SH-SY5Y (cell line): ENCODE measurements at regions not wholly inside any gene's neighbourhood (a gene's known extent, or its start where the extent isn't known, plus 50 kb on each side); places are given as distances from the start of the nearest gene placed in this dataset.

ENCODE experiments used
- GATA2 ChIP-seq: IDR thresholded peaks from 2 replicates; pipeline ENCODE4 v1.6.1; 2011; ENCODE audit warnings: mild to moderate bottlenecking, low read depth, low read length
- GATA3 ChIP-seq: IDR thresholded peaks from 2 replicates; pipeline ENCODE4 v1.6.1; 2011; ENCODE audit warnings: low read depth, mild to moderate bottlenecking, low read length, moderate library complexity

DNA sequence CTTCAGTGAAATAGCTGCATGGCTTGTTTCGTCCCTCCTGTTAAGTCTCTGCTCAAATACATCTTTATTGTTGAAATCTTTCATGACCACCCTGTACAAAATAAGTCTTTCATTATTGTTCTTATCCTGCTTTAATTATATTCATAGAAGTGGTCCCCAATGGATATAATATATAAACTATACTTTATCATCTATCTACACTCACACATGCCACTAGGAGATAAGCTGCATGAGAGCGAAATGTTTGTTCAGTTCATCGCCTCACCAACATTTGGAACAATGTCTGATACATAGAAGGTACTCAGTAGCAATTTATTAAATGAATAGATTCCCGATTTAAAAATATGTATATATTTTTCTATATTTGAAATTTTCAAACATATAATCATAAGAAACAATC, 254.0 kb upstream of the ATXN7L3B start:
- no peak for TF ChIP-seq GATA2
- no peak for TF ChIP-seq GATA3
